COR-L47 (cell line): ENCODE measurements at regions not wholly inside any gene's neighbourhood (a gene's known extent, or its start where the extent isn't known, plus 50 kb on each side); places are given as distances from the start of the nearest gene placed in this dataset.
A peak's percentile ranks its signal among the peaks of the same experiment; 100 is the strongest.

ENCODE experiments used
- DNase-seq: peaks from one replicate; lab custom pipeline; 2025; lab: John Stamatoyannopoulos, UW

GRCh38 chr1:95431235-95431634 is 197.2 kb downstream of the RWDD3 start:
- DNase-seq: no peak

GRCh38 chr1:95435611-95436010 is 201.6 kb downstream of the RWDD3 start:
- DNase-seq: no peak

- no peak for DNase-seq
Observed at GRCh38 chr1:95437011-95437410, 203.0 kb downstream of the RWDD3 start.

- no peak for DNase-seq
Observed at GRCh38 chr1:95437781-95438180, 203.8 kb downstream of the RWDD3 start.

- no peak for DNase-seq
Observed at GRCh38 chr1:95438218-95438948, 204.4 kb downstream of the RWDD3 start.

GRCh38 chr1:95440511-95440910 is 206.5 kb downstream of the RWDD3 start:
- no peak for DNase-seq

GRCh38 chr1:95449516-95449915 is 215.5 kb downstream of the RWDD3 start:
- DNase-seq: no peak

- no peak for DNase-seq
Observed at GRCh38 chr1:95451054-95451453, 217.0 kb downstream of the RWDD3 start.

- no peak for DNase-seq
Observed at GRCh38 chr1:95451904-95452303, 217.9 kb downstream of the RWDD3 start.

GRCh38 chr1:95453053-95453452 is 219.0 kb downstream of the RWDD3 start:
- no peak for DNase-seq

- no peak for DNase-seq
Observed at GRCh38 chr1:95467036-95467435, 233.0 kb downstream of the RWDD3 start.

- DNase-seq: no peak
Observed at GRCh38 chr1:95475686-95476457, 241.9 kb downstream of the RWDD3 start.

- no peak for DNase-seq
Observed at GRCh38 chr1:95496307-95496706, 262.3 kb downstream of the RWDD3 start.

- no peak for DNase-seq
Observed at GRCh38 chr1:95496773-95497172, 262.8 kb downstream of the RWDD3 start.

- no peak for DNase-seq
Observed at GRCh38 chr1:95497566-95497965, 263.6 kb downstream of the RWDD3 start.

GRCh38 chr1:95503278-95504030 is 269.4 kb downstream of the RWDD3 start:
- DNase-seq: no peak

GRCh38 chr1:95504321-95504720 is 270.3 kb downstream of the RWDD3 start:
- DNase-seq: no peak

- peak; percentile 61 for DNase-seq
Observed at GRCh38 chr1:95506736-95507414, 272.9 kb downstream of the RWDD3 start.

- DNase-seq: no peak
Observed at GRCh38 chr1:95509989-95510388, 276.0 kb downstream of the RWDD3 start.

- DNase-seq: no peak
Observed at GRCh38 chr1:95512925-95513324, 278.9 kb downstream of the RWDD3 start.

- no peak for DNase-seq
Observed at GRCh38 chr1:95517506-95517905, 283.5 kb downstream of the RWDD3 start.

GRCh38 chr1:95518310-95518709 is 284.3 kb downstream of the RWDD3 start:
- no peak for DNase-seq
